Natural killer cell (primary cell): ENCODE measurements at regions not wholly inside any gene's neighbourhood (a gene's known extent, or its start where the extent isn't known, plus 50 kb on each side); places are given as distances from the start of the nearest gene placed in this dataset.

Source experiments
- ATAC-seq, 3 donors: fragments of 150-1000 bp in 2 of 3; fragments of 200-7000 bp in 1 of 3; cut with Tn5 transposase; 1 replicate in 1 of 3; 2 replicates in 2 of 3; pipeline ENCODE4 v1.10.0; 2021; ENCODE audit warnings: mild to moderate bottlenecking in 2 of 3, moderate library complexity in 2 of 3
- DNase-seq, 2 donors: peaks; one replicate each; pipeline versions ENCODE4 v3.0.0 to v3.0.0-alpha.2; 2013 to 2021; ENCODE audit warnings: mixed read lengths in 1 of 2
- H3K27ac ChIP-seq: one replicate; pipeline ENCODE4 v1.5.1; 2013; ENCODE audit warnings: mild to moderate bottlenecking, low read length
- H3K27me3 ChIP-seq: one replicate; pipeline ENCODE4 v1.6.1; 2013; ENCODE audit warnings: low read length; ENCODE audit not compliant: control insufficient read depth, insufficient read depth
- H3K36me3 ChIP-seq: one replicate; pipeline ENCODE4 v1.6.1; 2013; ENCODE audit warnings: low read length; ENCODE audit not compliant: control insufficient read depth, insufficient read depth
- H3K4me1 ChIP-seq: one replicate; pipeline ENCODE4 v1.6.1; 2013; ENCODE audit warnings: low read length; ENCODE audit not compliant: control insufficient read depth, insufficient read depth
- H3K4me3 ChIP-seq: one replicate; pipeline ENCODE4 v1.5.1; 2013; ENCODE audit warnings: low read length
- H3K9me3 ChIP-seq: one replicate; pipeline ENCODE4 v1.6.1; 2013; ENCODE audit warnings: low read length; ENCODE audit not compliant: control insufficient read depth, insufficient read depth
- H3K27ac Mint-ChIP-seq, 2 donors: one replicate each; pipeline ENCODE4 v1.8.0; 2022; ENCODE audit warnings: mild to moderate bottlenecking in 2 of 2, mixed read lengths in 2 of 2, moderate library complexity in 1 of 2
- H3K27me3 Mint-ChIP-seq, 2 donors: one replicate each; pipeline ENCODE4 v1.8.0; 2022; ENCODE audit warnings: low read depth in 2 of 2, mixed read lengths in 2 of 2
- H3K36me3 Mint-ChIP-seq: one replicate; pipeline ENCODE4 v1.8.0; 2022; ENCODE audit warnings: mixed read lengths
- H3K4me1 Mint-ChIP-seq, 2 donors: one replicate each; pipeline ENCODE4 v1.8.0; 2022; ENCODE audit warnings: mixed read lengths in 2 of 2
- H3K4me3 Mint-ChIP-seq: one replicate; pipeline ENCODE4 v1.8.0; 2022; ENCODE audit warnings: mild to moderate bottlenecking, moderate library complexity, mixed read lengths
- H3K9me3 Mint-ChIP-seq, 2 donors: one replicate each; pipeline ENCODE4 v1.8.0; 2022; ENCODE audit warnings: mixed read lengths in 2 of 2
- WGBS: methylation state at CpG from one replicate; pipeline ENCODE4 v1.1.7; 2013; ENCODE audit warnings: missing lambda C conversion rate; ENCODE audit not compliant: insufficient coverage; 5-methylcytosine and 5-hydroxymethylcytosine counted together
- intact Hi-C: fragments of 100-400 bp; cut with micrococcal nuclease; formaldehyde crosslinking; loops from one replicate; pipeline ENCODE4 v1.14.2; 2022
- TF ChIP-seq, protein P1 (sequence below): fragments of 200-600 bp; IDR thresholded peaks from one replicate; pipeline ENCODE4 v1.8.0; 2022; ENCODE audit warnings: antibody characterized with exemption

DNA sequence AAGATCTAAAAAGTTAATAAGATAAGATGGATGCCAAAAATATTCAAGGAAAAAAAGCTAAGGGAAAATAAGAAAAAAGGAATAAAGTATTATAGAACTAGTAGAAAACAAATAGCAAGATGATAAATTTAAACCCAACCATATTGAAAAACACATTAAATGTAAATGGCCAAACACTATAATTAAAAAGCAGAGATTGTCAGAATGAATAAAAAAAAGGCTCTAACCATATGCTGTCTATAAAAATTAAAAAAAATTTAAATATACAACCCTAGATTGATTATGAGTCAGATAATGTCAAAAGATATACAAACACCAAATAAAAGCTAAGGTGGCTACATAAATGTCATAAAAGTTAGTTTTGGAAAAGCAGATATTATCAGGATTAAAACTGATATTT is 617.5 kb upstream of the SGCG start:
- TF ChIP-seq, protein P1, sequence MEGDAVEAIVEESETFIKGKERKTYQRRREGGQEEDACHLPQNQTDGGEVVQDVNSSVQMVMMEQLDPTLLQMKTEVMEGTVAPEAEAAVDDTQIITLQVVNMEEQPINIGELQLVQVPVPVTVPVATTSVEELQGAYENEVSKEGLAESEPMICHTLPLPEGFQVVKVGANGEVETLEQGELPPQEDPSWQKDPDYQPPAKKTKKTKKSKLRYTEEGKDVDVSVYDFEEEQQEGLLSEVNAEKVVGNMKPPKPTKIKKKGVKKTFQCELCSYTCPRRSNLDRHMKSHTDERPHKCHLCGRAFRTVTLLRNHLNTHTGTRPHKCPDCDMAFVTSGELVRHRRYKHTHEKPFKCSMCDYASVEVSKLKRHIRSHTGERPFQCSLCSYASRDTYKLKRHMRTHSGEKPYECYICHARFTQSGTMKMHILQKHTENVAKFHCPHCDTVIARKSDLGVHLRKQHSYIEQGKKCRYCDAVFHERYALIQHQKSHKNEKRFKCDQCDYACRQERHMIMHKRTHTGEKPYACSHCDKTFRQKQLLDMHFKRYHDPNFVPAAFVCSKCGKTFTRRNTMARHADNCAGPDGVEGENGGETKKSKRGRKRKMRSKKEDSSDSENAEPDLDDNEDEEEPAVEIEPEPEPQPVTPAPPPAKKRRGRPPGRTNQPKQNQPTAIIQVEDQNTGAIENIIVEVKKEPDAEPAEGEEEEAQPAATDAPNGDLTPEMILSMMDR = no peak
- no peaks in the 10 kb centered on the region for H3K9me3 ChIP-seq
- intact Hi-C loops = no loop called here
- Mint-ChIP-seq H3K4me3 (no peak overlapping the region), H3K4me1 (no peaks in the 10 kb centered on the region), H3K9me3 (peaks cover 7 to 17% of the 10 kb centered on the region in 2 donors), H3K36me3 (peaks cover 14% of the 10 kb centered on the region), H3K27me3 (no peaks in the 10 kb centered on the region), H3K27ac (no peak overlapping the region)
- ATAC-seq (no peak), DNase-seq (no peak)
- H3K36me3 ChIP-seq = no peaks in the 10 kb centered on the region
- H3K4me1 ChIP-seq = no peaks in the 10 kb centered on the region
- H3K27me3 ChIP-seq = no peaks in the 10 kb centered on the region
- H3K4me3 ChIP-seq = no peak overlapping the region
- no peak overlapping the region for H3K27ac ChIP-seq

DNA sequence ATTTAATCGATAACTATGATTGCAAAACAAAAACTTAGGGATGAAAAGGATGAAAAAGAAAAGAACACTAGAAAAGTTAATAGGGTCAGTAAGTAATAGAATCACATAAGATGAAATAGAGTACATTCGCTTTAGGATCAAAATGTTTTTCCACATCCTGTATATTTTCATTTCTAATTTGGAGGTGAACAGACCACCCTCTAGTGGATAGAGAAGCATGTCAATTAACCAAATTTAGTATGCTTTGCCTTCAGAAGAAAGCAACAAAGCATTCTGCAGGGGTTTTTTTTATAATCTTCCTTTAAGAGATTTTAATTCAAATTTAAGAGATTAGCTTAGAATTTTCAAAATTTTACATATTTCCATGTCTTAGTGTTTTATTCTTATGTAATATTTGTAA is 611.0 kb upstream of the SGCG start:
- no peaks in the 10 kb centered on the region for H3K4me1 Mint-ChIP-seq
- peaks cover 5 to 21% of the 10 kb centered on the region in 2 donors for H3K9me3 Mint-ChIP-seq
- WGBS = no CpG with 5 or more reads among the region's 2 CpGs

DNA sequence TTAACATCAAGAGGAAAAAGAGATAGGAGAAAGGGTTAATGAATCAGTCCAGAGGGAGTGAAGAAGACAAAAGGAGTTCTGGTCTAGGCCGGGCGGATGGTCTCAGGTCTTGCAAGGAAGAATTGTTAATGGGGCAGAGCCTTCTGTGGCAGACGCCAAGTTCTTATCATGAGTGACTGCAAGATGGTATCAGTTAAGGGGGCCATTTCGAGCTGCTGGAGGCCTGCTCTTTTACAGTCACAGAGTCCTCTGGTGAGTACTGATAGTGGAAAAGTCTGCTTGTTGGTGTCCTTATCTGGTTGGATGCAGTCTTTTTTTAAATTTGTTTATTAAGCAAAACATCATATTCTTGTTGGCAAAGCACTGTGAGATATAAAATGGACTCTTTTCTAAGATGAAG is 590.9 kb upstream of the SGCG start:
- Histone ChIP-seq H3K27me3 (no peaks in the 10 kb centered on the region), H3K27ac (no peak overlapping the region), H3K4me3 (no peak overlapping the region), H3K36me3 (no peaks in the 10 kb centered on the region), H3K4me1 (no peaks in the 10 kb centered on the region), H3K9me3 (peaks cover 17% of the 10 kb centered on the region)
- H3K4me1 Mint-ChIP-seq = no peaks in the 10 kb centered on the region
- H3K9me3 Mint-ChIP-seq = peaks cover 12 to 17% of the 10 kb centered on the region in 2 donors
- DNase-seq (no peak), ATAC-seq (no peak)
- 71% methylated on average over 4 of the region's 4 CpGs for WGBS
- H3K27ac Mint-ChIP-seq = no peak overlapping the region
- TF ChIP-seq, protein P1 = no peak
- peaks cover 19% of the 10 kb centered on the region for H3K36me3 Mint-ChIP-seq
- H3K27me3 Mint-ChIP-seq = no peaks in the 10 kb centered on the region
- H3K4me3 Mint-ChIP-seq = no peak overlapping the region
- intact Hi-C loops = no loop called here

More for the DNA sequence above, 611.0 kb upstream of the SGCG start:
- DNase-seq = no peak
- ATAC-seq = no peak
- Histone ChIP-seq H3K36me3 (no peaks in the 10 kb centered on the region), H3K27ac (no peak overlapping the region), H3K27me3 (no peaks in the 10 kb centered on the region), H3K4me3 (no peak overlapping the region), H3K4me1 (no peaks in the 10 kb centered on the region), H3K9me3 (peaks cover 2% of the 10 kb centered on the region)
- Mint-ChIP-seq H3K27me3 (no peaks in the 10 kb centered on the region), H3K27ac (no peak overlapping the region), H3K36me3 (peaks cover 7% of the 10 kb centered on the region), H3K4me3 (no peak overlapping the region)
- intact Hi-C loops = no loop called here
- TF ChIP-seq, protein P1 = no peak

DNA sequence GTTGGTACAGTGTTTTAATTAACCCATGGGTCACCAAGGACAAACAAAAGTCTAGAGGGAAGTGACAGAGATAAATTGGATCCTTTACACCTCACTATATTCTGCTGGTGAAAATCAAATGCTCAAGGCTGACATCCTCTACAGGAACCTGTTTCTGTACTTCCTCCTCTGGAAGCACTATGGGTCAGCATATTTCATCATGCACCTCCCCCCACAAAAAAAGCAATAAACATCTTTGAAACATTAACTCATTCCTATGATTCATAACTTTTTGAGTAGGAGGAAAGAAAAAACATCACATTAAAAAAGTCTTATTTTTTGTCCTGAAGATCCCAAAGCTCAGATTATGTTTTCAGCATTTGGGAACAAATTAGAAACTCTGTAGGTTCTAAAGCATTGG is 588.3 kb upstream of the SGCG start:
- Mint-ChIP-seq H3K36me3 (peaks cover 4% of the 10 kb centered on the region), H3K27me3 (no peaks in the 10 kb centered on the region), H3K9me3 (peaks cover 9 to 11% of the 10 kb centered on the region in 2 donors), H3K27ac (no peak overlapping the region), H3K4me3 (no peak overlapping the region), H3K4me1 (no peaks in the 10 kb centered on the region)
- no peak for DNase-seq
- no peak overlapping the region for H3K4me3 ChIP-seq
- no peaks in the 10 kb centered on the region for H3K27me3 ChIP-seq
- no peak for ATAC-seq
- TF ChIP-seq, protein P1 = no peak
- intact Hi-C loops = no loop called here
- H3K9me3 ChIP-seq = peaks cover 9% of the 10 kb centered on the region
- H3K36me3 ChIP-seq = no peaks in the 10 kb centered on the region
- H3K4me1 ChIP-seq = no peaks in the 10 kb centered on the region
- no peak overlapping the region for H3K27ac ChIP-seq
